CD4-positive, alpha-beta T cell (primary cell): ENCODE measurements at regions not wholly inside any gene's neighbourhood (a gene's known extent, or its start where the extent isn't known, plus 50 kb on each side); places are given as distances from the start of the nearest gene placed in this dataset.
"Not testable (repeated sequence)": the region's sequence is repeated elsewhere in the genome, so short reads cannot be mapped to it uniquely, and the experiment has no call there.

Experiments
- ATAC-seq: fragments of 200-7000 bp; cut with Tn5 transposase; one replicate; pipeline ENCODE4 v1.10.0; 2022; ENCODE audit warnings: mild to moderate bottlenecking; ENCODE audit not compliant: poor library complexity
- CTCF ChIA-PET: fragments of 350-600 bp; sonication (Branson Sonifier 250); formaldehyde crosslinking; loops from one replicate; lab custom pipeline; 2021; ENCODE audit warnings: antibody characterized with exemption, inconsistent platforms; lab: Charles Lee
- POLR2A ChIA-PET: fragments of 350-600 bp; sonication (Branson Sonifier 250); formaldehyde crosslinking; loops from one replicate; lab custom pipeline; 2021; ENCODE audit warnings: antibody characterized with exemption, inconsistent platforms; lab: Charles Lee
- DNase-seq, 14 experiments: peaks; one replicate each; pipeline ENCODE4 v3.0.0-alpha.2; 2013 to 2020; ENCODE audit warnings: mixed read lengths in 2 of 14
- H3K27ac ChIP-seq, 2 donors: one replicate each; pipeline versions ENCODE4 v1.5.1 to v1.7.0; 2013; ENCODE audit warnings: low read length in 2 of 2, low read depth in 1 of 2, mild to moderate bottlenecking in 1 of 2
- H3K27me3 ChIP-seq, 2 experiments: 1 replicate in 1 of 2; 2 replicates in 1 of 2; pipeline versions ENCODE4 v1.6.1 to v1.7.0; 2013; ENCODE audit warnings: low read length in 2 of 2, control low read depth in 1 of 2, mild to moderate bottlenecking in 1 of 2, moderate library complexity in 1 of 2; ENCODE audit not compliant: insufficient read depth in 2 of 2, control insufficient read depth in 1 of 2
- H3K36me3 ChIP-seq: one replicate; pipeline ENCODE4 v1.6.1; 2013; ENCODE audit warnings: low read length, control low read depth; ENCODE audit not compliant: insufficient read depth
- H3K4me1 ChIP-seq: one replicate; pipeline ENCODE4 v1.6.1; 2013; ENCODE audit warnings: low read length, control low read depth; ENCODE audit not compliant: insufficient read depth
- H3K4me3 ChIP-seq: one replicate; pipeline ENCODE4 v1.5.1; 2013; ENCODE audit warnings: mild to moderate bottlenecking, low read length, moderate library complexity
- H3K9me3 ChIP-seq, 2 experiments: 1 replicate in 1 of 2; 2 replicates in 1 of 2; pipeline versions ENCODE4 v1.6.1 to v1.7.0; 2013; ENCODE audit warnings: low read length in 2 of 2, mild to moderate bottlenecking in 2 of 2, control low read depth in 1 of 2, moderate library complexity in 1 of 2; ENCODE audit not compliant: control insufficient read depth in 1 of 2, insufficient read depth in 1 of 2
- H3K27ac Mint-ChIP-seq: one replicate; pipeline ENCODE4 v1.8.0; 2020; ENCODE audit warnings: mixed read lengths
- H3K27me3 Mint-ChIP-seq: one replicate; pipeline ENCODE4 v1.8.0; 2021; ENCODE audit warnings: mixed read lengths
- H3K36me3 Mint-ChIP-seq: one replicate; pipeline ENCODE4 v1.8.0; 2021; ENCODE audit warnings: low read depth, mixed read lengths
- H3K4me1 Mint-ChIP-seq: one replicate; pipeline ENCODE4 v1.8.0; 2021; ENCODE audit warnings: low read depth, mixed read lengths
- H3K4me3 Mint-ChIP-seq: one replicate; pipeline ENCODE4 v1.8.0; 2020; ENCODE audit warnings: mild to moderate bottlenecking, mixed read lengths
- H3K9me3 Mint-ChIP-seq: one replicate; pipeline ENCODE4 v1.8.0; 2020; ENCODE audit warnings: mixed read lengths
- CTCF ChIP-seq: fragments of 200-600 bp; IDR thresholded peaks from one replicate; pipeline ENCODE4 v1.8.0; 2022; ENCODE audit warnings: antibody characterized with exemption, mild to moderate bottlenecking
- intact Hi-C, 2 experiments: fragments of 100-400 bp; cut with DNase I in 1 of 2; cut with micrococcal nuclease in 1 of 2; formaldehyde crosslinking; loops; one replicate each; pipeline versions ENCODE4 v1.15.1 to v1.9.0; 2023 to 2025; cut with DNase I, micrococcal nuclease

- Mint-ChIP-seq H3K9me3 (no peaks in the 10 kb centered on the region), H3K4me1 (no peaks in the 10 kb centered on the region), H3K4me3 (no peak overlapping the region), H3K27ac (no peak overlapping the region), H3K36me3 (no peaks in the 10 kb centered on the region), H3K27me3 (no peaks in the 10 kb centered on the region)
- Histone ChIP-seq H3K27me3 (no peaks in the 10 kb centered on the region), H3K4me1 (no peaks in the 10 kb centered on the region), H3K4me3 (no peak overlapping the region), H3K27ac (no peak overlapping the region), H3K9me3 (no peaks in the 10 kb centered on the region), H3K36me3 (no peaks in the 10 kb centered on the region)
- intact Hi-C loops, result no loop called here
- ChIA-PET POLR2A (no interaction called here), CTCF (no interaction called here)
- DNase-seq, result no peak
- no peak for TF ChIP-seq CTCF
- no peak for ATAC-seq
These were observed 121.6 kb upstream of the SDK1 start for GRCh38 chr7:3179456-3179855.

GRCh38 chr7:3180604-3181003, 120.4 kb upstream of the SDK1 start:
- Histone ChIP-seq H3K27me3 (no peaks in the 10 kb centered on the region), H3K36me3 (no peaks in the 10 kb centered on the region), H3K9me3 (no peaks in the 10 kb centered on the region), H3K4me3 (no peak overlapping the region), H3K4me1 (no peaks in the 10 kb centered on the region), H3K27ac (no peak overlapping the region)
- DNase-seq (no peak), ATAC-seq (no peak)
- TF ChIP-seq CTCF, result no peak
- Mint-ChIP-seq H3K36me3 (no peaks in the 10 kb centered on the region), H3K27me3 (no peaks in the 10 kb centered on the region), H3K9me3 (no peaks in the 10 kb centered on the region), H3K4me1 (no peaks in the 10 kb centered on the region), H3K27ac (no peak overlapping the region), H3K4me3 (no peak overlapping the region)
- intact Hi-C loops, result no loop called here
- ChIA-PET POLR2A (no interaction called here), CTCF (no interaction called here)

- H3K36me3 Mint-ChIP-seq, DNase-seq, CTCF ChIA-PET, intact Hi-C loops, H3K27ac Mint-ChIP-seq, H3K4me1 ChIP-seq, ATAC-seq, H3K4me1 Mint-ChIP-seq, H3K9me3 Mint-ChIP-seq, POLR2A ChIA-PET, H3K27me3 ChIP-seq, H3K27ac ChIP-seq, H3K27me3 Mint-ChIP-seq, H3K4me3 ChIP-seq, H3K9me3 ChIP-seq, H3K4me3 Mint-ChIP-seq, H3K36me3 ChIP-seq: not testable (repeated sequence)
These were observed 119.0 kb upstream of the SDK1 start for GRCh38 chr7:3182055-3182454.

- no peaks in the 10 kb centered on the region for H3K36me3 Mint-ChIP-seq
- H3K4me1 ChIP-seq, result no peaks in the 10 kb centered on the region
- intact Hi-C loops, result no loop called here
- H3K9me3 ChIP-seq, result no peaks in the 10 kb centered on the region
- no peak for ATAC-seq
- no peak for DNase-seq
- H3K27me3 ChIP-seq, result no peaks in the 10 kb centered on the region
- no peak for TF ChIP-seq CTCF
- CTCF ChIA-PET, result no interaction called here
- POLR2A ChIA-PET, result no interaction called here
- no peak overlapping the region for H3K27ac ChIP-seq
- no peaks in the 10 kb centered on the region for H3K27me3 Mint-ChIP-seq
- H3K4me1 Mint-ChIP-seq, result no peaks in the 10 kb centered on the region
- H3K9me3 Mint-ChIP-seq, result no peaks in the 10 kb centered on the region
- H3K4me3 Mint-ChIP-seq, result no peak overlapping the region
- no peaks in the 10 kb centered on the region for H3K36me3 ChIP-seq
- no peak overlapping the region for H3K4me3 ChIP-seq
- no peak overlapping the region for H3K27ac Mint-ChIP-seq
These were observed 113.5 kb upstream of the SDK1 start for GRCh38 chr7:3187444-3188040.
